Esophagus squamous epithelium (tissue), 5 donors: ENCODE measurements at regions not wholly inside any gene's neighbourhood (a gene's known extent, or its start where the extent isn't known, plus 50 kb on each side); places are given as distances from the start of the nearest gene placed in this dataset.
"Not testable (repeated sequence)": the region's sequence is repeated elsewhere in the genome, so short reads cannot be mapped to it uniquely, and the experiment has no call there.

Experiments used
- DNase-seq: peaks from one replicate; lab custom pipeline; 2025; lab: John Stamatoyannopoulos, UW
- H3K27ac ChIP-seq, 4 donors: fragments of 200-600 bp; sonication (generic); one replicate each; pipeline ENCODE4 v1.5.1; 2016 to 2019; ENCODE audit warnings: mild to moderate bottlenecking in 1 of 4
- H3K27me3 ChIP-seq, 4 donors: fragments of 200-600 bp; sonication (generic); 1 replicate in 3 of 4; 2 replicates in 1 of 4; pipeline versions ENCODE4 v1.5.1 to v1.6.0; 2017 to 2021; ENCODE audit warnings: antibody characterized with exemption in 1 of 4
- H3K36me3 ChIP-seq, 3 donors: fragments of 200-600 bp; sonication (generic); one replicate each; pipeline ENCODE4 v1.5.1; 2016 to 2019
- H3K4me1 ChIP-seq, 3 donors: fragments of 200-600 bp; sonication (generic); one replicate each; pipeline ENCODE4 v1.5.1; 2017 to 2019
- H3K4me3 ChIP-seq, 4 donors: fragments of 200-600 bp; sonication (generic); 1 replicate in 3 of 4; 2 replicates in 1 of 4; pipeline ENCODE4 v1.5.1; 2016 to 2019; ENCODE audit warnings: mild to moderate bottlenecking in 2 of 4, moderate library complexity in 1 of 4
- H3K9me3 ChIP-seq, 3 donors: fragments of 200-600 bp; sonication (generic); one replicate each; pipeline ENCODE4 v1.5.1; 2016 to 2019
- CTCF ChIP-seq, 6 experiments: fragments of 450-650 bp in 4 of 6; fragments of 200-600 bp in 2 of 6; sonication (generic) in 2 of 6; IDR thresholded peaks; one replicate each; pipeline ENCODE4 v1.5.1; 2016 to 2019; ENCODE audit warnings: antibody characterized with exemption in 6 of 6, mild to moderate bottlenecking in 4 of 6, moderate library complexity in 4 of 6
- POLR2A ChIP-seq, 4 donors: fragments of 450-650 bp; IDR thresholded peaks; one replicate each; pipeline ENCODE4 v1.6.1; 2017; ENCODE audit warnings: antibody characterized with exemption in 4 of 4, mild to moderate bottlenecking in 4 of 4, moderate library complexity in 3 of 4
- WGBS, 2 donors: methylation state at CpG; one replicate each; pipeline ENCODE4 v1.1.5; 2018; 5-methylcytosine and 5-hydroxymethylcytosine counted together
- intact Hi-C: fragments of 100-400 bp; cut with DNase I; formaldehyde crosslinking; loops from one replicate; pipeline ENCODE4 v1.15.0; 2022
- donor health status: DM: yes; HTN: yes; CAD: no.

- no peak overlapping the region for H3K4me3 ChIP-seq
- no peaks in the 10 kb centered on the region for H3K27me3 ChIP-seq
- no peaks in the 10 kb centered on the region for H3K4me1 ChIP-seq
- no peak overlapping the region for H3K27ac ChIP-seq
- intact Hi-C loops = no loop called here
- no peaks in the 10 kb centered on the region for H3K9me3 ChIP-seq
- no peaks in the 10 kb centered on the region for H3K36me3 ChIP-seq
- DNase-seq = no peak
- TF ChIP-seq CTCF (IDR thresholded peaks at IDR 0.05) = no peak
- TF ChIP-seq POLR2A (IDR thresholded peaks at IDR 0.05) = no peak
These were observed 892.5 kb downstream of the LRFN5 start for GRCh38 chr14:42499137-42499536.

- no peaks in the 10 kb centered on the region for H3K4me1 ChIP-seq
- DNase-seq = no peak
- no peaks in the 10 kb centered on the region for H3K9me3 ChIP-seq
- TF ChIP-seq POLR2A (IDR thresholded peaks at IDR 0.05) (no peak), CTCF (IDR thresholded peaks at IDR 0.05) (no peak)
- H3K4me3 ChIP-seq = no peak overlapping the region
- H3K36me3 ChIP-seq = no peaks in the 10 kb centered on the region
- H3K27ac ChIP-seq = no peak overlapping the region
- 61 to 62% methylated on average over 1 of the region's 1 CpG for WGBS, 2 donors
- no peaks in the 10 kb centered on the region for H3K27me3 ChIP-seq
- intact Hi-C loops = no loop called here
These were observed 883.9 kb downstream of the LRFN5 start for GRCh38 chr14:42490536-42490935.

- Histone ChIP-seq H3K36me3 (no peaks in the 10 kb centered on the region), H3K27me3 (no peaks in the 10 kb centered on the region), H3K9me3 (no peaks in the 10 kb centered on the region), H3K27ac (no peak overlapping the region), H3K4me1 (no peaks in the 10 kb centered on the region), H3K4me3 (no peak overlapping the region)
- no peak for TF ChIP-seq POLR2A (IDR thresholded peaks at IDR 0.05)
- TF ChIP-seq CTCF (IDR thresholded peaks at IDR 0.05) = no peak
- intact Hi-C loops = no loop called here
- WGBS, 2 donors = 70 to 80% methylated on average over 1 of the region's 1 CpG
- no peak for DNase-seq
These were observed 882.3 kb downstream of the LRFN5 start for GRCh38 chr14:42488965-42489364.

GRCh38 chr14:42482345-42482971 is 875.8 kb downstream of the LRFN5 start:
- H3K4me1 ChIP-seq, DNase-seq, H3K27ac ChIP-seq, H3K9me3 ChIP-seq, H3K36me3 ChIP-seq, intact Hi-C loops, H3K4me3 ChIP-seq, H3K27me3 ChIP-seq: not testable (repeated sequence)
- WGBS, 2 donors = 92 to 97% methylated on average over 4 to 6 of the region's 41 CpGs

GRCh38 chr14:42481714-42482113 is 875.0 kb downstream of the LRFN5 start:
- H3K27me3 ChIP-seq, H3K9me3 ChIP-seq, H3K27ac ChIP-seq, H3K36me3 ChIP-seq, intact Hi-C loops, H3K4me3 ChIP-seq, DNase-seq, H3K4me1 ChIP-seq: not testable (repeated sequence)
- 86 to 95% methylated on average over 4 to 8 of the region's 8 CpGs for WGBS, 2 donors

- Histone ChIP-seq H3K27ac (no peak overlapping the region), H3K9me3 (no peaks in the 10 kb centered on the region), H3K4me1 (no peaks in the 10 kb centered on the region), H3K27me3 (no peaks in the 10 kb centered on the region), H3K4me3 (no peak overlapping the region), H3K36me3 (no peaks in the 10 kb centered on the region)
- no peak for DNase-seq
- 50 to 85% methylated on average over 1 of the region's 1 CpG for WGBS, 2 donors
- intact Hi-C loops = no loop called here
- TF ChIP-seq POLR2A (IDR thresholded peaks at IDR 0.05) (no peak), CTCF (IDR thresholded peaks at IDR 0.05) (no peak)
These were observed 873.6 kb downstream of the LRFN5 start for GRCh38 chr14:42480255-42480654.
